ENCODE measurements at regions not wholly inside any gene's neighbourhood (a gene's known extent, or its start where the extent isn't known, plus 50 kb on each side); places are given as distances from the start of the nearest gene placed in this dataset.

GRCh38 chr3:101049532-101049931 is 56.3 kb upstream of the ABI3BP start:
- no peaks in the 10 kb centered on the region for H3K9me3 ChIP-seq (ENCODE audit: control insufficient read depth in 1 of 2, low read length in 2 of 2)
- no peak overlapping the region for H3K4me3 ChIP-seq (ENCODE audit: low read depth in 1 of 2, low read length in 2 of 2)

GRCh38 chr3:101043687-101044078 is 50.5 kb upstream of the ABI3BP start:
- no peak overlapping the region for H3K27ac ChIP-seq (ENCODE audit: low read depth, low read length)
- no peak overlapping the region for H3K4me3 ChIP-seq (ENCODE audit: low read depth in 1 of 2, low read length in 2 of 2)
- H3K27me3 ChIP-seq (ENCODE audit: control insufficient read depth in 1 of 2, insufficient read depth in 2 of 2, low read length in 2 of 2) = no peaks in the 10 kb centered on the region
- no peaks in the 10 kb centered on the region for H3K4me1 ChIP-seq (ENCODE audit: control insufficient read depth in 1 of 2, insufficient read depth in 2 of 2, low read length in 2 of 2)
- H3K9ac ChIP-seq (ENCODE audit: low read depth in 1 of 2, low read length in 2 of 2) = no peak overlapping the region
- no peaks in the 10 kb centered on the region for H3K36me3 ChIP-seq (ENCODE audit: control insufficient read depth in 1 of 2, insufficient read depth in 2 of 2, low read length in 2 of 2)
- H3K9me3 ChIP-seq (ENCODE audit: control insufficient read depth in 1 of 2, low read length in 2 of 2) = no peaks in the 10 kb centered on the region

More at GRCh38 chr3:101049532-101049931, 56.3 kb upstream of the ABI3BP start:
- no peak overlapping the region for H3K27ac ChIP-seq (ENCODE audit: low read depth, low read length)
- no peaks in the 10 kb centered on the region for H3K4me1 ChIP-seq (ENCODE audit: control insufficient read depth in 1 of 2, insufficient read depth in 2 of 2, low read length in 2 of 2)
- H3K27me3 ChIP-seq (ENCODE audit: control insufficient read depth in 1 of 2, insufficient read depth in 2 of 2, low read length in 2 of 2) = no peaks in the 10 kb centered on the region
- no peak overlapping the region for H3K9ac ChIP-seq (ENCODE audit: low read depth in 1 of 2, low read length in 2 of 2)
- no peaks in the 10 kb centered on the region for H3K36me3 ChIP-seq (ENCODE audit: control insufficient read depth in 1 of 2, insufficient read depth in 2 of 2, low read length in 2 of 2)

- no peak overlapping the region for H3K27ac ChIP-seq (ENCODE audit: low read depth, low read length)
- no peaks in the 10 kb centered on the region for H3K27me3 ChIP-seq (ENCODE audit: control insufficient read depth in 1 of 2, insufficient read depth in 2 of 2, low read length in 2 of 2)
- no peaks in the 10 kb centered on the region for H3K4me1 ChIP-seq (ENCODE audit: control insufficient read depth in 1 of 2, insufficient read depth in 2 of 2, low read length in 2 of 2)
- no peaks in the 10 kb centered on the region for H3K9me3 ChIP-seq (ENCODE audit: control insufficient read depth in 1 of 2, low read length in 2 of 2)
- no peak overlapping the region for H3K4me3 ChIP-seq (ENCODE audit: low read depth in 1 of 2, low read length in 2 of 2)
- H3K9ac ChIP-seq (ENCODE audit: low read depth in 1 of 2, low read length in 2 of 2) = no peak overlapping the region
- no peaks in the 10 kb centered on the region for H3K36me3 ChIP-seq (ENCODE audit: control insufficient read depth in 1 of 2, insufficient read depth in 2 of 2, low read length in 2 of 2)
Measured at GRCh38 chr3:101042996-101043686, 49.9 kb upstream of the ABI3BP start.
